ENCODE measurements at regions not wholly inside any gene's neighbourhood (a gene's known extent, or its start where the extent isn't known, plus 50 kb on each side); places are given as distances from the start of the nearest gene placed in this dataset.
"Not testable (repeated sequence)": the region's sequence is repeated elsewhere in the genome, so short reads cannot be mapped to it uniquely, and the experiment has no call there.

- no peak for TF ChIP-seq CTCF (IDR thresholded peaks at IDR 0.05; ENCODE audit: extremely low read depth, missing control alignments)
- DNase-seq (ENCODE audit: low spot score): no peak
These were observed 1011.8 kb downstream of the TMEM121 start for GRCh38 chr14:106538201-106538600.

GRCh38 chr14:106547735-106548434 lies 1021.5 kb downstream of the TMEM121 start:
- no peak for TF ChIP-seq CTCF (IDR thresholded peaks at IDR 0.05; ENCODE audit: extremely low read depth, missing control alignments)
- DNase-seq (ENCODE audit: low spot score): no peak

GRCh38 chr14:106549064-106549463 lies 1022.7 kb downstream of the TMEM121 start:
- TF ChIP-seq CTCF (IDR thresholded peaks at IDR 0.05; ENCODE audit: extremely low read depth, missing control alignments): no peak
- DNase-seq (ENCODE audit: low spot score): no peak

- no peak for DNase-seq (ENCODE audit: low spot score)
- no peak for TF ChIP-seq CTCF (IDR thresholded peaks at IDR 0.05; ENCODE audit: extremely low read depth, missing control alignments)
These were observed 1024.9 kb downstream of the TMEM121 start for GRCh38 chr14:106551265-106551664.

- DNase-seq (ENCODE audit: low spot score): not testable (repeated sequence)
These were observed 1029.8 kb downstream of the TMEM121 start for GRCh38 chr14:106556211-106556610.

DNA sequence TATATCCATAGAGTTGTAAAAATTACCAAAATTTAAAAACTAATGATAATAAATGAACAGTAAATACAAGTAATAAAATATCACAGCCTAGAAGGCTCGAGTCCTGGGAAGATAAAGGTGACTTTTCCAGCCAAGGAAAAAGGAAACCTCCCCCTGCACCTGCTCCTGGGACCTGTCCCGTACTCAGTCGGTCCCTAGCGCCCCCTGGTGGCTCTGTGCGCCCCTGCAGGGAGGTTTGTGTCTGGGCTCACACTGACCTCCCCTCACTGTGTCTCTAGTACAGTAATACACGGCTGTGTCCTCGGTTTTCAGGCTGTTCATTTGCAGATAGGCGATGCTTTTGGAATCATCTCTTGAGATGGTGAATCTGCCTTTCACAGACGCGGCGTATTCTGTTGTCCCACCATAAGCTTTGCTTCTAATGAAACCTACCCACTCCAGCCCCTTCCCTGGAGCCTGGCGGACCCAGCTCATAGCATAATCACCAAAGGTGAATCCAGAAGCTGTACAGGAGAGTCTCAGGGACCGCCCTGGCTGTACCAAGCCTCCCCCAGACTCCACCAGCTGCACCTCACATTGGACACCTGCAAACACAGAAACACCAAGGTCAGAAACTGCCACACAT lies 1030.4 kb downstream of the TMEM121 start:
- peak; percentile 51 for DNase-seq (ENCODE audit: low spot score)
- TF ChIP-seq CTCF (IDR thresholded peaks at IDR 0.05; ENCODE audit: extremely low read depth, missing control alignments): peak; percentile 75

- no peak for TF ChIP-seq CTCF (IDR thresholded peaks at IDR 0.05; ENCODE audit: extremely low read depth, missing control alignments)
These were observed 1036.1 kb downstream of the TMEM121 start for GRCh38 chr14:106562451-106562850.

More at GRCh38 chr14:106562451-106562850, 1036.1 kb downstream of the TMEM121 start:
- DNase-seq (ENCODE audit: low spot score): no peak

All from GM20000 (cell line).